Small intestine (tissue), 7 donors: ENCODE measurements at regions not wholly inside any gene's neighbourhood (a gene's known extent, or its start where the extent isn't known, plus 50 kb on each side); places are given as distances from the start of the nearest gene placed in this dataset.

ENCODE experiments used
- DNase-seq, 2 donors: peaks; one replicate each; pipeline versions ENCODE4 v3.0.0 to v3.0.0-alpha.2; 2013
- FAIRE-seq: peaks from 2 replicates; lab custom pipeline; 2012; peaks lifted over from hg19 to GRCh38; lab: Jason Lieb, UNC
- H3K27ac ChIP-seq, 3 donors: one replicate each; pipeline ENCODE4 v1.5.1; 2013; ENCODE audit warnings: low read length in 2 of 3, mild to moderate bottlenecking in 2 of 3, control low read depth in 1 of 3, inconsistent platforms in 1 of 3, low read depth in 1 of 3, moderate library complexity in 1 of 3
- H3K27me3 ChIP-seq, 3 donors: one replicate each; pipeline ENCODE4 v1.6.1; 2013; ENCODE audit warnings: low read length in 3 of 3, inconsistent platforms in 1 of 3; ENCODE audit not compliant: control insufficient read depth in 3 of 3, insufficient read depth in 3 of 3
- H3K36me3 ChIP-seq, 3 donors: one replicate each; pipeline ENCODE4 v1.6.1; 2013; ENCODE audit warnings: low read length in 3 of 3, inconsistent platforms in 1 of 3, low read depth in 1 of 3, mild to moderate bottlenecking in 1 of 3, moderate library complexity in 1 of 3; ENCODE audit not compliant: control insufficient read depth in 3 of 3, insufficient read depth in 2 of 3
- H3K4me1 ChIP-seq, 3 donors: one replicate each; pipeline ENCODE4 v1.6.1; 2013; ENCODE audit warnings: low read length in 2 of 3, inconsistent platforms in 1 of 3, low read depth in 1 of 3, mild to moderate bottlenecking in 1 of 3, moderate library complexity in 1 of 3; ENCODE audit not compliant: control insufficient read depth in 3 of 3, insufficient read depth in 2 of 3
- H3K4me3 ChIP-seq, 3 donors: one replicate each; pipeline ENCODE4 v1.5.1; 2013; ENCODE audit warnings: low read length in 3 of 3, control low read depth in 1 of 3, inconsistent platforms in 1 of 3, low read depth in 1 of 3, mild to moderate bottlenecking in 1 of 3, moderate library complexity in 1 of 3
- H3K9me3 ChIP-seq, 2 donors: one replicate each; pipeline ENCODE4 v1.6.1; 2013; ENCODE audit warnings: low read depth in 1 of 2, low read length in 1 of 2; ENCODE audit not compliant: control insufficient read depth in 2 of 2, insufficient read depth in 1 of 2
- WGBS, 3 donors: extraction: QIAGEN DNeasy Blood & Tissue Kit; methylation state at CpG; one replicate each; pipeline ENCODE4 v1.1.7; 2013; 5-methylcytosine and 5-hydroxymethylcytosine counted together
- donor health status: healthy with polysubstance abuse.
- donor health status: control.
- donor health status: control.
- donor health status: Bipolar disorder and iron deficiency.
- donor health status: healthy.

DNA sequence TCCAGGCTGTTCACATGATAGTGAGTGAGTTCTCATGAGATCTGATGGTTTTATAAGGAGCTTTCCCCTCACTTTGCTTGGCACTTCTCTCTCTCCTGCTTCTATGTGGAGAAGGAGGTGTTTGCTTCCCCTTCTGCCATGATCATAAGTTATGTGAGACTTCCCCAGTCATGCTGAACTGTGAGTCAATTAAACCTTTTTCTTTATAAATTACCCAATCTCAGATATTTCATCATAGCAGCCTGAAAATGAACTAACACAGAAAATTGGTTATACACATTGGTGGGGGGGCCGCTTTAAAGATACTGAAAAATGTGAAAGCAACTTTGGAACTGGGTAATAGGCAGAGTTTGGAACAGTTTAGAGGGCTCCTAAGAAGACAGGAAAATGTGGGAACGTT is 741.1 kb upstream of the LUZP2 start:
- Histone ChIP-seq H3K27me3 (no peaks in the 10 kb centered on the region), H3K4me1 (no peaks in the 10 kb centered on the region), H3K4me3 (no peak overlapping the region), H3K36me3 (no peaks in the 10 kb centered on the region), H3K9me3 (peaks cover 0 to 7% of the 10 kb centered on the region in 2 donors), H3K27ac (no peak overlapping the region)
- FAIRE-seq: no peak
- WGBS, 3 donors: 74 to 79% (median 78%) methylated on average over 2 of the region's 2 CpGs
- no peak for DNase-seq

DNA sequence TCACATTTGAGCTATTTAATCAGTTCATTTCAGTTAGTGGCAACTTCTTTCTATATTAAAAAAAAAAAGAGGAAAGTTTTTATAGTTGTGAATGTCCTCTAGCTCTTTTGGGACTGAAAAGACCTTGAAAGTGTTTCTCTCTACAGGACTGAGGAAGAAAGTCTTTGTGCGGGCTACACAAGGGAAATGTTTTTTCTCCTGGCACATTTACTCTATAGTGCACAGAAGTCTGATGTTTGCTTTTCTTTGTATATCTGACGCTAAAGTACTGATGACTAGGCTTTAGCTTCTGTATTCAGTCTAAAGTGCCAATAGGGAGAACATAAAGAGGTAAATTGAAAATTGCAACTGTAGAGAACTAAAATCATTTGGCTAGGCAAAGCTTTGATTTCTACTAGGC is 737.4 kb upstream of the LUZP2 start:
- no peaks in the 10 kb centered on the region for H3K36me3 ChIP-seq
- no peak overlapping the region for H3K4me3 ChIP-seq
- H3K9me3 ChIP-seq: peaks cover 0 to 7% of the 10 kb centered on the region in 2 donors
- no peak overlapping the region for H3K27ac ChIP-seq
- no peaks in the 10 kb centered on the region for H3K27me3 ChIP-seq
- DNase-seq: no peak
- 69 to 73% (median 69%) methylated on average over 2 of the region's 2 CpGs for WGBS, 3 donors
- no peaks in the 10 kb centered on the region for H3K4me1 ChIP-seq
- FAIRE-seq: no peak

DNA sequence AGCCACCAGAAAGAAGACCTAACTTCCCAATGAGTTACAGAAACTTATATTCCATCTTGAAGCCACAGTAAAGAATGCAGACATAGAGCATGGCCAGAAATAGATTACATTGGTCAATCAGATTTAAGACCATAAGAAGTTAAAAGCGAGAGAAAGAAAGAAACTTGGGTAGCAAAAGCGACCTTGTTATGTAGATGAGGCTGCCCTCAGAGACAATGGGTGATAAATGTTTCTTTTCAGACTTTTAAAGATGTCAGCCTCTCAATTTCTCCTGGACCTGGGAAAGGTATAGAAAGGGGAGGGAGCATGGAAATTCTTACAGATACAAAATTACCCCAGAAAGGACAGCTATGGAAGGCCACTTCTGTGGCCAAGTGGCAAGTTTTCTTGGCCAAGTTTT is 732.6 kb upstream of the LUZP2 start:
- H3K4me3 ChIP-seq: no peak overlapping the region
- no peak overlapping the region for H3K27ac ChIP-seq
- H3K4me1 ChIP-seq: no peaks in the 10 kb centered on the region
- H3K27me3 ChIP-seq: no peaks in the 10 kb centered on the region
- FAIRE-seq: no peak
- DNase-seq: no peak
- no peaks in the 10 kb centered on the region for H3K36me3 ChIP-seq
- WGBS, 3 donors: 77 to 83% (median 81%) methylated on average over 2 of the region's 2 CpGs
- peaks cover 0 to 3% of the 10 kb centered on the region in 2 donors for H3K9me3 ChIP-seq

DNA sequence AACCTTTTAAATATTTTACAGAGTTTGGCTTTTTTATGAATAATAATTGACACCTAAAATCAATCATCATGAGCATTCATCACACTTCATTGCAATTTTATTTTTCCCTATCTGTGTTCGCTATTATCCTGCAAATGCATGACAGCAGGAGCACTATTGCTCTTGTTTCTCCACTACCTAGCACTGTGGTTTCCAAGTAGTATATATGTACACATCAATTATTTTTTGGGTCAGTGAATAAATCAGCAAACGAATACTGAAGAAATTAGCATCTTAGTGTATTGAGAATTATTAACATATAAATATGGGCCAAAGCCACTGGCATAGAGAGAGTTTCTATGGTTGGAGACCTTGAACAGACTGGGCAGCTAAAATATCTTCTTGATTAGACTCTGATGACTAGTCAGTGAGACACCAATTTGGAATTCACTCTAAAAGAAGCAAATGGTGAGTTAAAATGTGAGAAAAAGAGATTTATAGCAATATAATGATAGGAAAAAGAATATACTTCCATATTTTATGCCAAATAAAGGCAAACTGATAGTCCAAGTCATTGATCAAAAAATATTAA is 731.1 kb upstream of the LUZP2 start:
- Histone ChIP-seq H3K4me1 (no peaks in the 10 kb centered on the region), H3K4me3 (no peak overlapping the region), H3K36me3 (no peaks in the 10 kb centered on the region), H3K9me3 (peaks cover 0 to 3% of the 10 kb centered on the region in 2 donors), H3K27ac (no peak overlapping the region), H3K27me3 (no peaks in the 10 kb centered on the region)
- DNase-seq (no peak), FAIRE-seq (no peak)
- 59 to 72% (median 72%) methylated on average over 2 of the region's 2 CpGs for WGBS, 3 donors

DNA sequence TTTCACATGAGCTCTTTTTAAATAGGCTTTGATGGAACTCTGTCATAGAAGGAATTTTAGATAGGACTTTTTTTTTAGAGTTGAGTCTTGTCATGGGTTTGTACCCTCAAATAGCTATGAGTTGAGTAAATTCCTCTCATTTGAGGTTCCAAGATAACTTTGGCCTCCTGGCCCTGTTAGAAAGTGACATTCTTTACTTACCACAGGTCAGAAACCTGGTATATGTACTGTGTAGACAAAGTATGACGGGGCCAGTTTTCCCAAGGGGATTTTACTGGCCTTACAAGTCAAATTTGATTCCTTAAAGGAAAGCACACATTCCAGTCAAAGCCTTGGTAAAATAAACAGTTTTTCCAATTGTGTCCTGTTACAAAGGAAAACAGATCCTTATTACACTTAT is 729.3 kb upstream of the LUZP2 start:
- H3K4me3 ChIP-seq: no peak overlapping the region
- no peaks in the 10 kb centered on the region for H3K4me1 ChIP-seq
- FAIRE-seq (no peak), DNase-seq (no peak)
- 42 to 69% (median 67%) methylated on average over 1 of the region's 1 CpG for whole genome bisulfite sequencing, 3 donors
- no peak overlapping the region for H3K27ac ChIP-seq
- no peaks in the 10 kb centered on the region for H3K27me3 ChIP-seq
- no peaks in the 10 kb centered on the region for H3K36me3 ChIP-seq
- peaks cover 0 to 3% of the 10 kb centered on the region in 2 donors for H3K9me3 ChIP-seq

DNA sequence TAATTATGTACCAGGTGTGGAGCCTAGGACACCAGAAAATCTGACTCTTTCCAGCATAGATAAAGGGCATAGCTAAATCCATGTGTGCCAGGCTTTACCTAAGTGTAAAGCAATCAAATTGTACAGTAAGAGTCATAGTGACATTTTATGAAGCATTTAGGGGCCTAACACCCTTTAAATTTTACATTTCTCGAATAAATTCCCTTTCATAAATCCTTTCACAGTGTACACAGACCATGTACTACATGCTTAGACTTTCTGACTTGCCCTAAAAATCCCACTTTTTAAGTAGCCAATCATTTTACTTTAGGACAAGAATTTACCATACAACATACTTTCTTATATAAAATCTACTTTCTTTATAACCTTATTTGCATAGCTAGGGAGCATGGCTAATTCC is 727.6 kb upstream of the LUZP2 start:
- H3K27me3 ChIP-seq: no peaks in the 10 kb centered on the region
- H3K4me1 ChIP-seq: no peaks in the 10 kb centered on the region
- no peak overlapping the region for H3K27ac ChIP-seq
- H3K9me3 ChIP-seq: peaks cover 0 to 3% of the 10 kb centered on the region in 2 donors
- WGBS, 3 donors: 48 to 86% (median 68%) methylated on average over 1 of the region's 1 CpG
- no peak for FAIRE-seq
- no peak for DNase-seq
- no peaks in the 10 kb centered on the region for H3K36me3 ChIP-seq
- no peak overlapping the region for H3K4me3 ChIP-seq

DNA sequence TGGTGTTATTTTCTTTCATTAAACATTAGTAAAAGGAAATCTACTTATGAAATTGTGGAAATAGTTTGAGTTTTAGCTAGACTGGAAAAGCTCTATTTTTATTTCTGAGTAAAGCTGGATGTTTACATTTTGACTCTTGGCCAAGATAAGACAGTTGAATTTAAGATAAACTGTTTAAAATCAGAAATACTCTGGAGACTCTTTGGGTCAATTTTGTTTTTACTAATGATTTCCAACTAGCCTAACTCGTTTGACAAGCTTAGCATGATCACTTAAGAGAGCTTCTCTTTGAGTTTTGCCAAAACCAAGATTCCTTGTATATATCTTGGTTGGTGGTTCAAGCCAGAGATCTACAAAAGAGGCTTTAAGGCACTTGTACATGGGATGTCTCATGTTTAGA is 724.8 kb upstream of the LUZP2 start:
- no peaks in the 10 kb centered on the region for H3K27me3 ChIP-seq
- no peaks in the 10 kb centered on the region for H3K36me3 ChIP-seq
- DNase-seq (no peak), FAIRE-seq (no peak)
- H3K9me3 ChIP-seq: no peaks in the 10 kb centered on the region
- H3K4me3 ChIP-seq: no peak overlapping the region
- 2 to 9% (median 7%) methylated on average over 1 of the region's 1 CpG for WGBS, 3 donors
- no peaks in the 10 kb centered on the region for H3K4me1 ChIP-seq
- no peak overlapping the region for H3K27ac ChIP-seq

DNA sequence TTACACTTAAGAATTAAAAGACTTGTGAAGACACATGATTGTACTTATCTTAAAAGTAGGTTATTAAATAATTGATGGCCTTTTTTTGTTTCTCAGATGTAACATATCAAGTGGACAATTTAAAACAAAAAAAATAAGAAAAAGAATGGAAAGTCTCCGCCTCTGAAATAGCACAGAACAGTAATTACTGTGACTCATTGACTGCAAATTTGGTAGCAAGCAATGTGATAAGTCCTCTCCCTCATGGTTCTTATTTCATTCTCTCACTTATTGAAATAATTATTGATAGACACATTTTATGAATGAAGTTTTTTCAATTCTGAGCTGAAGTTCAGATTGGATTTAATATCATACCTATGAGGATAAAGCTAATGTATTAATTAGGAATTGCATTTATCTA is 717.9 kb upstream of the LUZP2 start:
- H3K4me1 ChIP-seq: no peaks in the 10 kb centered on the region
- H3K27me3 ChIP-seq: no peaks in the 10 kb centered on the region
- no peak overlapping the region for H3K27ac ChIP-seq
- 60 to 77% (median 70%) methylated on average over 1 of the region's 1 CpG for WGBS, 3 donors
- no peaks in the 10 kb centered on the region for H3K36me3 ChIP-seq
- FAIRE-seq (no peak), DNase-seq (no peak)
- peaks cover 0 to 4% of the 10 kb centered on the region in 2 donors for H3K9me3 ChIP-seq
- no peak overlapping the region for H3K4me3 ChIP-seq

DNA sequence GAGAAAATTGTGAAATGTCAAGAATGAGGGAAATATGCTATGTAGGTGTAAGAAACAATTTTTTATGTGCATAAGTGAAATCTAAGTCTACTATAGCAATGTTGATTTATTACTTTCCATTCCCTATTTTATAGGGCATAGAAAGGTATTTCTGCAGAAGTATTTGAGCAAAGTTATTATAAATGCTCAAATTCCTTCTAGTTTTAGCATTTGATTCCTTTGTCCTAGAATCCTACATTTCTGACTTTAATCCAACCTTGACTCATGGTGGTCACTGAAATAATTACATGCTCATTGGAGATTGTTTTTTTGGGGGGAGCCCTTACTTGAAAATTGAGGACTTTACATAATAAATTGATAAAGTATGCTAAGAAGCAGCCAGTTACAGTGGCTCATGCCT is 716.6 kb upstream of the LUZP2 start:
- FAIRE-seq (no peak), DNase-seq (no peak)
- Histone ChIP-seq H3K36me3 (no peaks in the 10 kb centered on the region), H3K4me3 (no peak overlapping the region), H3K27me3 (no peaks in the 10 kb centered on the region), H3K27ac (no peak overlapping the region), H3K4me1 (no peaks in the 10 kb centered on the region), H3K9me3 (peaks cover 0 to 4% of the 10 kb centered on the region in 2 donors)
